ENCODE measurements at regions not wholly inside any gene's neighbourhood (a gene's known extent, or its start where the extent isn't known, plus 50 kb on each side); places are given as distances from the start of the nearest gene placed in this dataset.

GRCh38 chr5:92889140-92889539 lies 691.9 kb downstream of the NR2F1-AS1 start:
- Histone ChIP-seq H3K27ac (no peak overlapping the region), H3K4me3 (no peak overlapping the region), H3K9me3 (peaks cover 0 to 8% (median 0%) of the 10 kb centered on the region in 12 donors), H3K27me3 (no peaks in the 10 kb centered on the region), H3K36me3 (no peaks in the 10 kb centered on the region), H3K4me1 (no peaks in the 10 kb centered on the region)
- 82 to 100% (median 92%) methylated on average over 1 of the region's 1 CpG for WGBS, 4 donors
- TF ChIP-seq POLR2A (IDR thresholded peaks at IDR 0.05) (no peak), CTCF (IDR thresholded peaks at IDR 0.05) (no peak)
- DNase-seq (no peak), ATAC-seq (no peak)
- intact Hi-C loops (cut with DNase I), result no loop called here

- ATAC-seq, result no peak
These were observed 693.8 kb downstream of the NR2F1-AS1 start for GRCh38 chr5:92887254-92887653.

GRCh38 chr5:92886751-92887150 lies 694.3 kb downstream of the NR2F1-AS1 start:
- Histone ChIP-seq H3K36me3 (no peaks in the 10 kb centered on the region), H3K4me3 (no peak overlapping the region), H3K4me1 (no peaks in the 10 kb centered on the region), H3K9me3 (peaks cover 0 to 8% (median 0%) of the 10 kb centered on the region in 12 donors), H3K27ac (no peak overlapping the region), H3K27me3 (no peaks in the 10 kb centered on the region)
- intact Hi-C loops (cut with DNase I), result no loop called here
- WGBS, 4 donors, result 48 to 54% (median 50%) methylated on average over 3 of the region's 3 CpGs
- no peak for TF ChIP-seq CTCF (IDR thresholded peaks at IDR 0.05)
- no peak for TF ChIP-seq POLR2A (IDR thresholded peaks at IDR 0.05)
- no peak for DNase-seq
- ATAC-seq, result no peak

More at GRCh38 chr5:92887254-92887653, 693.8 kb downstream of the NR2F1-AS1 start:
- TF ChIP-seq CTCF (IDR thresholded peaks at IDR 0.05) (no peak), POLR2A (IDR thresholded peaks at IDR 0.05) (no peak)
- Histone ChIP-seq H3K9me3 (peaks cover 0 to 8% (median 0%) of the 10 kb centered on the region in 12 donors), H3K4me1 (no peaks in the 10 kb centered on the region), H3K27ac (no peak overlapping the region), H3K27me3 (no peaks in the 10 kb centered on the region), H3K36me3 (no peaks in the 10 kb centered on the region), H3K4me3 (no peak overlapping the region)
- 46 to 59% (median 56%) methylated on average over 2 of the region's 2 CpGs for WGBS, 4 donors
- no peak for DNase-seq
- intact Hi-C loops (cut with DNase I), result no loop called here

GRCh38 chr5:92885950-92886349 lies 695.1 kb downstream of the NR2F1-AS1 start:
- DNase-seq (no peak), ATAC-seq (no peak)
- Histone ChIP-seq H3K27me3 (no peaks in the 10 kb centered on the region), H3K9me3 (peaks cover 0 to 8% (median 0%) of the 10 kb centered on the region in 12 donors), H3K27ac (no peak overlapping the region), H3K4me1 (no peaks in the 10 kb centered on the region), H3K4me3 (no peak overlapping the region), H3K36me3 (no peaks in the 10 kb centered on the region)
- intact Hi-C loops (cut with DNase I), result no loop called here
- 53 to 57% (median 53%) methylated on average over 4 of the region's 4 CpGs for WGBS, 4 donors
- TF ChIP-seq POLR2A (IDR thresholded peaks at IDR 0.05) (no peak), CTCF (IDR thresholded peaks at IDR 0.05) (peak in 2 of 12 donors; percentile 17 to 20)

All from heart left ventricle (tissue), 16 donors.